Occipital lobe (tissue), 1 donor: ENCODE measurements at regions not wholly inside any gene's neighbourhood (a gene's known extent, or its start where the extent isn't known, plus 50 kb on each side); places are given as distances from the start of the nearest gene placed in this dataset.

ENCODE experiments used
- DNase-seq: peaks from one replicate; lab custom pipeline; 2025; lab: John Stamatoyannopoulos, UW

DNA sequence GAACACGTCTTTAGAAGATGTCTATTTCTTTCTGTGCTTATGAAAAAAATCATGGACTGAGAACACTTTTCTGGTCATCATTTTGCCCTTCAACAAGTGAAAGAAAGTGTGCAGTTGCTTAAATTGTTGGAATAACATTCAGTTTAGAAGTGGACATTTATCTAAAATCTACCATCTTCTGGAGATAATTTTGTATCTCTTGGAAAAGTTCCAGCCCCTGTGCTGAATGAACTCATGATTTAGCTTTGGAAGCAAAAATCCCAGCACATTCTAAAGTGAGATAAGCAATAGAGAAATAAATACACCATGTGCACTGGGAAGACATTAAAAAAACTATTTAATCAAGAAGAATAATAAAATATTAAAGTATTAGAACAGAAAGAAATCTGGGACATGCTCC lies 1420.8 kb upstream of the SLC10A2 start:
- DNase-seq, result no peak

DNA sequence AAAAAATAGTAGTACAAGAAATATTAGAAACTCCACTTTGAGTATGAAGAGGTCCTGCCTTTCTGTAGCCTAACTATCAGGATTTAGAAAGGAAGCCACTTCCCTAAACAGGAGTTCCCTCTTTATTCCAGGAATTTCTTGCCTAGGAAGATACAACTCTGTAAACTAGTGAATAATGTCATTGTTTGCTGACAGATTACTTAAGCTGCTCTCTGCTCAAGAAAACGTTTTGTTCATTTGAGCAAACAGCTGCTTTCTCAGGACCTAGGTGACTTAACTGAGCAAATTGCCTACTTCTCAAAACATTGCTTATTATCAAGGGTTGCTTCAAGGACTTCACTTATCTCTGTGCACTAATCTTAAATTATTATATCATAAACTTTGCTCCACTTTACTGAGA lies 1419.4 kb upstream of the SLC10A2 start:
- DNase-seq, result no peak

DNA sequence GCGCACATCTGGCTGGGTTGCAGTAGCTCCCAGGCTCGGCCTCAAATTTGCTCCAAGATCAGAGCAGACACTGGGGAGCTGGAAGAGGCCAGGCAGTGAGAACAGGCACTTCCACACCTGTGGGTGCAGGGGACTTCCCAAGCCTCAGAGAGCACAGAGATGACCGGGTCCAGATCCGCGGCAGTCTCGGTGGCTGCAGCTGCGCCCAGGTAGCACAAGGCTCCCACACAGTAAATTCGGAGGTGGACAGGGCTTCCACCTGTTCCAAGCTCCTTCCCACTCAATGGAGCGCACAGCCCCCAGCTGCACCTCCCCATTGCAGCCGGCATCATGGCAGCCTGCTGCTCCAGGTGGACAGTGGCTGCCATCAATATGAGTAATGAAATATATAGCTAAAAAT lies 1417.4 kb upstream of the SLC10A2 start:
- DNase-seq, result no peak

DNA sequence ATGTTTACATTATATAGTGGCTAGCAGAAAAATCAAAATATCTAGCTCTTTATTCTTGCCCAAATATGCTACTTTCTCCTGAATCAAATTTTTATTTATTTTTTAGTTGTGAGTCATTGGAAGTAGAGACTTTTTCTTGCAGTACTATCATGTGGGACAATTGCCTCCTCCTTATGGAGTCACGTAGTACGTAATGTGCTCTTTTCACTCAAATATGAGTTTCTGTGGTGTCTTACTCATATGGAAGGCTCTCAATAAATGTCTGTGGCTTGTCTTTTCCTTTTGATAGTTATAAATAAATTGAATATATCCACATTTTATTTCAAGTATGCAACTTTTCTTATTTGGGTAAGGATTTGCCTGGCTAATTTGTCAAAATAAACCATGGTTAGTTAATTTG lies 1411.0 kb upstream of the SLC10A2 start:
- DNase-seq, result no peak

DNA sequence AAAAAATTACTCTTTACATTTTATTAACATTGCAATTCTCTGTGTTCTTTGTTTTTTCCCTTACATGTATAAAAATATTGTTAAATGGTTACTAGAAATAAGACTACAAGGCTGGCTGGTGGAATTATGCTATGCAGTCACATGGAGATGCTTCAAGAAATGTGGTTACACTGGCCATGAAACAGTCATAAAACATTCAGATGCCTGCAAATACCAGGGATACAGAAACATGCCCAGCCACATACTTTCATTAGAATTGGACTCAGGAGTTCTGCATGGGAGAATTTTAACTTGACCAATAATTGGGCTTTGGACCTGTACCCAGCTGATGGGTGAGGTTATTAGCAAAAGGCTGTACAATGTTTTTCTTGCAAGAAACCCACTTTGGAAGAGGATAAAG lies 1407.7 kb upstream of the SLC10A2 start:
- no peak for DNase-seq

DNA sequence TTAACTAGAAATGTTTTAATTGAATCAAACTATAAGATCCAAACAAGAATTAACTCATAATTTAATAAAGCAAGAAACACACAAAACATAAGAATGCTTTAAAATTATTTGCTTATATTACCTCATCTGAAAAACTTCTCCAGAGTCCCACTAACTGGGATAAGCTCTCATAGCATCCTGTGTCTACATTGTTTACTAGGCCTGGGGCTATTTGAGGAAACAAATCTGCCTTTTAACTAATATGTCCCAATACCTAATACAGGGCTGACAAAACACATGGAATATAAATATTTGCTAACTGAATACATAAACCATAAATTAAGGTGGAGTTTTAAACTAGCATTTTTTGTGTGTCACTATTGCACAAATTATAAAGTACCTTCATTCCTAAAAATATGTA lies 1399.8 kb upstream of the SLC10A2 start:
- DNase-seq, result no peak

DNA sequence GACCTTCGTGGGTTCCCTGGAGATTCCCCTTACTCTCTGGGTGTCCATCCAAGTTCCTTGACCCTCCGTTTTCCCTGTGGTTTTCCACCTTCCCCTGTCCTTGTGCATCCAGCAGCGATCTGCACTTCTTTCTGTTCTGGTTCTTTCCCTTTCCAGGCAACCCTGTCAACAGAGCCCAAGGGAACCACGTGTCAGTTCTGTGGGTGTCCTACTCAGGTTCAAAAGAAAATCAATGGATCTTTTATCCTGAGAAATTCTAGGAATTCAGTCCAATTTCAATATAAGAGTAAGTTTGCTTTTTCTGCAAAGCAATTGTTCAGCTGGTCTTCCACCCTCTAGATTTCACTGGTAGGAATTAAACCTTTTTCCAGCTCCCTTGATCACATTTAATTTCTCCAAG lies 1394.8 kb upstream of the SLC10A2 start:
- no peak for DNase-seq

DNA sequence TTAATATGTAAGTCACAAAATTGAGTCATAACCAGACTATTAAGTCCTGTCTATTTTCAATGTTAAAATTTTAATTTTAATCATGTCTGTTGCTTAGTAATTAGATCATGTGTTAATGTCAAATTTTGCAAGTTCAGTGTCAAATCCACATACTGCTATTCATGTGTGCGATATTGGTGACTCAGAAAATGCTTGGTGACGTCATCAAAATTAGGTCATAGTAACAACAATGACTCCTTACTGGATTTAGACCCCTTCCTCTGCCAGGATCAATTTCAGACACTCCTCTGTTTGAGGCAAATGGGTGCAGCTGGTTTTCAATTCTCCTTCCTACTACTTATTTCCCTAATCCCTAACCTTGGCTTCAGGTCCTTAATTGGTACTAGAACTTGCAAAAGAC lies 1394.3 kb upstream of the SLC10A2 start:
- no peak for DNase-seq

DNA sequence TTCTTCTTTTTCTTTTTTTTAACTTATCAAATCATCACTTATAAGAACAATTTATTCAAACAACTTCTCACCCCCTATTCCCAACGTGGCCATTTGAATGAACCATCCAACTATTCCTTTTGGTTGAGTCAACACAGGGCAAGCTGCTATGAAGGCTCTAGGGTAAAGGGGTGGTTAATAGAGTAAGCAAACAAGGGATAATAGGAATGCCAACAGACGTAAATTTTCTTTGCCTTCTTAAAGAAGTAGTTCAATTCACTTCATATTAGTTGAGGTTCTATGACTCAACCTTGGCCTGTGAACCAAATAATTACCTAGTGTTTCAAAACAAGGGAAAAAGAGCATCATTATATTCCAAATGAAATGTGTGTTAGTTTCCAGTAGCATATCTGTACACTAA lies 1383.8 kb upstream of the SLC10A2 start:
- no peak for DNase-seq

DNA sequence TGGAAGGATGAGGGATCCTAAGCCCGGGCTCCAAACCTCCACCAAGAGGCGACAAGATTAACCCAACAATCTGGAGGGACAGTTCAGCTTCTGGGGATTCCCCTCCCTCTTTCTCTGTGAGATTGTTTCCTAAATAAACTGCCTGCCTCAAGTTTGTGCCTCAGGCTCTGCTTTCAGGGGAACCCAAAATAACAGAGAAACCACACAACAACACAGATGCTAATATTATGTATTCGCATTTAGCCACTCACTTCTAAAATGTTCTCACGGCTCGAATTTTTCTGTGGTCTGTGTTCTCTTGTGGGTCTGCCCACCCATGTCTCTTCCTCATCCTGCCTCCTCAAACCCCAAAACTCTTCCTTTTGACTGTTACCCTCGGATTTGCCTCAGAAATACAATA lies 1381.1 kb upstream of the SLC10A2 start:
- no peak for DNase-seq

DNA sequence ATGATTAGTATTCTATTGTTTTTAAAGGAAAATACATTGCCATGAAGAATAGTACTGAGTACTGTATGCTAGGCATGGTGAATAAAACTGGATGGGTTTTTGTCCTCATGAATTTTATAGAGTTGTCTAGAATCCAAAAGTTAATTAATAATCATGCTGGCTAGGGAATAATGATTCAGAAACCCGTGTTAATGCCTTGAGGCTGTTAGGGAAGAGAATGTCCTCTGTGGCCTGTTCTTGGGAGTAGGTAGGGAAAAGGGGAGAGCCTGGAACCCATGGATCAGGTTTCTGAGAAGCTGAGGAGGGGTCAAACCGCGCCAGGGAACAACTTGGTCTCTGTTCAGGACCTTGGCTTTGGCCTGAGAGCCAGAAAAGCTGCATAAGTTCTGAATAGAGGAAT lies 1376.3 kb upstream of the SLC10A2 start:
- DNase-seq, result no peak

DNA sequence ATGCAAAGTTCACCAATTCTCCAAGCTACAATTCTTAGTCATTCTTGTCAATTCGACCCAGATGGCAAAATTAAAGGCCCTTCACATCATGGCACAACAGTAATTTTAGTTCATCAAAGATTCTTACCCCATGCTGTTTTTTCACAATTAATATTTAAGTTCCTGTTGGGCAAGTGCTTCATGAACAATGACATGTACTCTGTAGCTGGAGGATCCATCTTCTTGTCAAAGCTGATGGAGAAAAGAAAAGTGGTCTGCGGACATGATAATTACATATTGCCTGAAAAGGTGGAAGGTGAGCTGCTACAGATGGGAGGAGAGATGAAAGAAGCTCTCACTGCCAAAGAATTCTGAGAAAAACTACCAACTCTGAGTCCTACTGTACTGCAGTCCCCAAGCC lies 1370.3 kb upstream of the SLC10A2 start:
- no peak for DNase-seq

DNA sequence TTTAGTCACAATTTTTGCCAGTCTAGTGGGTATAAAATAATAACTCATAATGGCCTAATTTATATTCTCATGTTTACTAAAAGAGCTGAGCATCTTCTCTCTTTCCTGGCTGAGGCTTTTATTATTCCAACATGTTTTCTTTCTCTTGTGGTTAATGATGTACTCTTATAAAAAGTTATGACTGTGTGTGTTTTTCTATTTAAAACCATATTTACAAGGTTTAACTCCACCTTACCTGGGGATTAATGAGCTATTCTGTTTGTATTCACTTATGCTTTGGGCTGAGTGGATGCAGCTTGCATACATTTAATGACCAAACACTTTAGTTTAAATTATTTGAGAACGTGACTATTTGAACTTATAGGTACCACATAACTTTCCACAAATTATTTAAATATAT lies 1365.7 kb upstream of the SLC10A2 start:
- no peak for DNase-seq

DNA sequence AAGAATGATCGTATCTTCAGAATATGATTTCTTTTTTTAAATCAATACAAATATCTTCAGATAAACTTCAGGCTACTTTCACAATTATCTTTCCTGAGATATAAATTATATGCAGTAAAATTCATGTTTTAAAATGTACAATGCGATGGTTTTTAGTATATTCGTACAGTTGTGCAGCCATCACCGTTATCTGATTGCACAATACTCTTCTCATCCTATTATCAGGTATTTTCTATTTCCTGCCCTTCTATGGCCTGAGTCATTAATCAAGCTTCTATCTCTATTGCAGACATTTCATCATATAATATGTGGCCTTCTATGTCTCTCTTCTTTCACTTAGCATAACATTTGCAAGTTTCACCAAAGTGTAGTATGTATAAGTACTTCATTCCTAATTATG lies 1360.2 kb upstream of the SLC10A2 start:
- no peak for DNase-seq

DNA sequence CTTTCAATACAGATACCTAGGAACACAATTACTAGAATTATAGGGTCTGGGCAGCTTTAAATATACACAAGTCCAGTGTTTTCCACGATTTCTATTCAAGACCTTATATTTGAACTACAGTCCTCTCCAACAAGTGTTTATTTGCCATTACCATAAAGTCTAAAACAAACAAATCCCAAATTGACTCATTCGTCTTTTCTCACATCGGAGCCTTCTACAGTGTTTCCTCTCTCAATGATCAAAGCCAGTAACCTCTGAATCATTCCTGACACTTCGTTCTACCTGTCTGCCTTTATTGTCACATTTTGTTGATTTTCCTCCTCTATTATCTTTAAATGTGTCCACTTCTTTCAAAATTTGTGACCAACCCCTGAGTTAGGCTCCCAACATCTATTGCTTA lies 1356.5 kb upstream of the SLC10A2 start:
- no peak for DNase-seq

DNA sequence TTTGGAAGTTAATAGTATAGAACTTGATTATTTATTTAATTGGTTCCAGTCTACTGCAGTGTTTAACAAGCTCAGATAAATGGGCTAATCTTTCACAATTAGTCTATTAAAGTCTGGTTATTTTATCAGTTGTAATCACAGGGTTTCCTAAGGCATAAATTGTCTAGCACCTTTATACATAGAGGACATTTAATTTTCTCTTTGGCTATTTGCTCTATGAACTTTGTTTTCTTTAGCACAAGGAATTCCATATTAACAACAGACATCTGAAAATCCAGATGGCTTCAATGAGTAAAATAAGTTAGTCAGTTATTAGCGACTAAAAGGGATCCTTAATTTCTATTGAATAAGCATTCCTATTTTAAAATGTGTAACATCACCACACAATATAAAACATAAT lies 1350.8 kb upstream of the SLC10A2 start:
- DNase-seq, result no peak

DNA sequence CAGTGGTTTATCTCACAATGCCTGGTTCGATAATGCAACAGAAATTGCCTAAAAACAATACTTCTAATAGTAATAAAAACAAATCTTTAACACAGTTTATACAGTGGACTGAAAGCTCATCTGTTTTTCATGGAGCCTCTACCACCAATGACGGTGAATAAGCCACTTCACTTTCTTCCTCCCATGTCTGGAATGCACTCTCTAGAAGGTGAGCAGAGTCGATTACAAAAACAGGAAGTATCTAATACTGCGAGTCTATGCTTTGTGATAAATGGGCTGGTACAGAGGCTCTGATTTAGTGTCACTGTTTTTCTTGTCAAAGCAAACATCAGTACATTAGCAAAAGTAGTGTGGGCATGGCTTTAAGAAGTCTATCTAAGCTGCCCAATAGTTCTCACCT lies 1348.6 kb upstream of the SLC10A2 start:
- no peak for DNase-seq

DNA sequence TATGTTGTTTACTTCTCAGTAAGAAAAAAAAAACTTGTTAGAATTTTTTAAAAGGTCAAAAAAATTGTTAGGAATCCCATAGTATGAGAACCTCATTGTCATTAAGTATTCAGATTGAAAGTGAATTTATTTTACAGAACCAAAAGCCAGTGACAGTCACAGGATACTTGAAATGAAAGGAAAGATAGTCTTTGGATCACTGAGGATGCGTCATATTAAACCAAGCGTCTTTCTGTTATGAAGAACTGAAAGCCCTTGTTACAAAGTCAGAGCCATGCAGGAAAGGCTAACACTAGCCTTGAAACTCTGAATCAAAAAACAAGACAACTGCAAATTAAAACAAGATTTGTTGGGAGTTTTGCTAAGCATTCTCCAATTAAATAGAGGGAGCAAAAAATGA lies 1348.0 kb upstream of the SLC10A2 start:
- DNase-seq, result no peak

DNA sequence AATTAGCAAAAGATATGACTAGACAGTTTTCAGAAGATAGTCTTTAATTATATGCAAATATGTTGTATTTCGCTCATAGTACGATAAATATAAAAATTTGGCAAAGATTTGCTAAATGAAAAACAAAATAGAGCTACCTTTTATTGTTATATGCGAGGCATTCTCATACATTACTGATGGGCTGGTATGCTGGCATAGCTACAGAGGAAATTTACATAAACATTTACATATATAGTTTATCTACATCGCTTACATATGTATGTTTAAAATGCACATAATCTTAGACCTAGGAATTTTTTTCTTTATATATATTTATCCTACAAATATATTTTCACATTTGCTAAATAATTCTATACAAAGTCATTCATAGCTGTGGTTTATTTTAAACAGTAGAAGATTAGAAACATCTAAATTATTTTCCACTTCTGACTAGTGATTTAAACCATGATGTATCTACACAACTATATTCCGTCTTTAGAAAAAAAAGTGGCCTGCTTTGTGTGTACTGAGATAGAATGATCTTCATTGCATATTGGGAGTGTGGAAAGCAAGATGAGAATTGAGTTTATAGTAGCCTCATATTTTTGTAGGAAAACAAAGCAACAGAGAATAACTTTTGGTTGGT lies 1345.0 kb upstream of the SLC10A2 start:
- no peak for DNase-seq

DNA sequence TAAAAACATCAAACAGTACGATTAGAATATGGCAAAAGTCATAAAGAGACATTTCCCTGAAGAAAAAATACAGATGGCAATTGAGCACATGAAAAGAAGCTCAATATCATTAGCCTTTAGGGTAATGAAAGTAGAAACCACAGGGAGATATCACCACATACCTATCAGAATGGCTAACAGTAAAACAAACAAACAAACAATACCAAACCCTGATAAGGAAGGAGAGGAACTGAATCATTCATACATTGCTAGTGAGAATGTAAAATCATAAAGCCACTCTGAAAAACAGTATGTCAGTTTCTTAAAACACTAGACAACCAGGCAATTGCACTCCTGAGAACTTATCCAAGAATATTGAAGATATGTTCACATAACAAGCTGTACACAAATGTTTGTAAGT lies 1342.5 kb upstream of the SLC10A2 start:
- no peak for DNase-seq

DNA sequence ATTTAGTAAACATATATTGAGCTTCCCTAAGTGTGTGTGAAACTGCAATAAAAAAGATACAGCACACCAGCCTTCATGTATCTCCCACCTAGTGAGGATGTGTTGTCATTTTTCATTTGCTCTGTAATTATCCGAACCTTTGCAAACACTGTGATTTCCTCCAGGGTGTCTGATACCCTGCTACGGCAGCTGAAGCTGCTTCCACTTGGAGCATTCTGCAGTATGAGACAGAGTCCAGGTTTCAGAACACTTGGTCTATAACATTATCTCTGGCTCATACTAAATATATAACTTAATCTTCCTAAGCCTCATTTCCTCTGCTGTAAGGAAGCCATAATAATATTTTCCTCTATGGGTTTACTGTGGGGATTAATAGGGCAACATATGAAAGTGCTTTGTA lies 1338.1 kb upstream of the SLC10A2 start:
- no peak for DNase-seq

DNA sequence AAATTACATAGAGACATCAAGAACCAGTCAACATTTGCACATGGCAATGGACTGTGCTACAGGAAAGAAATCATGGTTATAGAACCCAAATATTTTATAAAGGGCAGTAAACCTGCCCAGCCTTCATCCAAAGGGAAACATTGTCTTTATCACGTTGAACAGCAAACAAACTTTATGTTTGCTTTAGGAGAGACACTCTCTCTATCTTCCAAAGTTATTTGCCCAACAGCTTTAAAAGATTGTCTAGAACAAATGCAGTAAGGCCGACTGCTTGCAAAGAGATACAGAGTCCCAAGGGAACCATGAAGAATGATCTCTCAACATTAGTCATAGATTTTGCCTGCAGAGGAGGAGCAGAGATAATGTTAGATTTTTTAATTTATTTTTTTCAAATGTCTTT lies 1323.5 kb upstream of the SLC10A2 start:
- DNase-seq, result no peak

DNA sequence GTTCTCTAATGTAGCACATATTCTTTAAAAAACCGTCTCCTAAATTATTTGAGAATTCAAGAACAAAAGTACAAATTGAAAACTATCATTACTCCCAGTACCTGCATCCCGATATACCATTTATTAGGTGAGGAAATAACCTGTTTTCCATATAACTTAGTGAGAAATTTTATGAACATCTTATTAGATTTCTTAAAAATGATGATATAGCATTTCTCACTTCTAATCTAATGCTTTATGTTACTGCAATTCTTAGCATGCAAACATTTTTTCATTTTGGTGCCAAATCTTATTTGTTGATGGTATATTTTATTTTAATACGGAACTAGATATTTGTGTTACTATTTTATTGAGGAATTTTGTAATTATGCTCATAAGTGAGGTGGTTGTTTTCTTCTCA lies 1321.3 kb upstream of the SLC10A2 start:
- no peak for DNase-seq

DNA sequence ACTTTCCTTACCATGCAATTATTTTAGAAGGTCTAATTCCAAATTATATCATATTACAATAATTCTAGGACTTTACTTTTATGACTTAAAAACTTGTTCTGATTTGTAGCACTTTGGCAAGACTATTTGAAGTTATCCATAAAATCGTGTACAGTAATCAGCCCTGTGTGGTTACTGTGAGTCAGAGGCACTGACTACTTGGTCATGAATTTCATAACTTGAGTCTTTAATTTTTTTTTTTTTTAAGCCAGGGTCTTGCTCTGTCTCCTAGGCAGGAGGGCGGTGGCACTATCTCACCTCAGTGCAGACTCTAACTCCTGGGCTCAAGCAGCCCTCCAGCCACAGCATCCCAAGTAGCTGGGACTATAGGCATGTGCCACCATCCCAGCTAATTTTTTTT lies 1319.2 kb upstream of the SLC10A2 start:
- no peak for DNase-seq
